IMR-90 (cell line): ENCODE measurements at regions not wholly inside any gene's neighbourhood (a gene's known extent, or its start where the extent isn't known, plus 50 kb on each side); places are given as distances from the start of the nearest gene placed in this dataset.

Experiments
- ATAC-seq: fragments of 200-7000 bp; cut with Tn5 transposase; 2 replicates; pipeline ENCODE4 v1.9.1; 2020; ENCODE audit warnings: low read depth, mild to moderate bottlenecking, moderate library complexity
- BruUV-seq: library from RNA; stranded (reverse); fragments of 400-500 nt; replicated peaks from 2 replicates; lab custom pipeline; 2021; lab: Mats Ljungman, UMichigan
- CTCF ChIA-PET: fragments of 300-600 bp; formaldehyde crosslinking; extraction: SDS; loops from one replicate; lab custom pipeline; 2021; ENCODE audit warnings: antibody characterized with exemption; lab: Yijun Ruan, JAX
- POLR2A ChIA-PET: fragments of 300-600 bp; sonication (Branson Sonifier 250); formaldehyde crosslinking; loops from one replicate; lab custom pipeline; 2022; ENCODE audit warnings: antibody characterized with exemption; ENCODE audit not compliant: unreplicated experiment; lab: Charles Lee
- DNase-seq: peaks from one replicate; pipeline ENCODE4 v3.0.0; 2013
- H2AFZ ChIP-seq: replicated peaks from 2 replicates; pipeline ENCODE3; 2013; ENCODE audit warnings: low read length, mild to moderate bottlenecking; ENCODE audit not compliant: poor library complexity
- H2AK5ac ChIP-seq: 2 replicates; pipeline ENCODE4 v1.6.1; 2013; ENCODE audit warnings: low read depth, low read length, inconsistent platforms
- H2AK9ac ChIP-seq: replicated peaks from 2 replicates; pipeline ENCODE3; 2013; ENCODE audit warnings: mild to moderate bottlenecking, low read depth, low read length, moderate library complexity; ENCODE audit not compliant: poor library complexity
- H2BK120ac ChIP-seq: 2 replicates; pipeline ENCODE4 v1.6.1; 2013; ENCODE audit warnings: low read depth, low read length, inconsistent platforms
- H2BK15ac ChIP-seq: 3 replicates; pipeline ENCODE4 v1.6.1; 2013; ENCODE audit warnings: low read depth, low read length, inconsistent platforms
- H2BK20ac ChIP-seq: 2 replicates; pipeline ENCODE4 v1.6.1; 2013; ENCODE audit warnings: low read depth, mild to moderate bottlenecking, inconsistent platforms, low read length, moderate library complexity
- H2BK5ac ChIP-seq: 2 replicates; pipeline ENCODE4 v1.6.1; 2013; ENCODE audit warnings: mild to moderate bottlenecking, low read depth, low read length, inconsistent platforms; ENCODE audit not compliant: poor library complexity, severe bottlenecking
- H3K14ac ChIP-seq: replicated peaks from 2 replicates; pipeline ENCODE4 v1.6.1; 2013; ENCODE audit warnings: low read depth, low read length, inconsistent platforms
- H3K18ac ChIP-seq: 2 replicates; pipeline ENCODE4 v1.6.1; 2013; ENCODE audit warnings: low read depth, low read length, control low read depth
- H3K23ac ChIP-seq: 2 replicates; pipeline ENCODE4 v1.6.1; 2013; ENCODE audit warnings: low read depth, low read length, inconsistent platforms
- H3K27ac ChIP-seq: 2 replicates; pipeline ENCODE4 v1.5.1; 2013; ENCODE audit warnings: mild to moderate bottlenecking, control low read depth, low read length; ENCODE audit not compliant: insufficient read depth
- H3K27me3 ChIP-seq: 2 replicates; pipeline ENCODE4 v1.6.1; 2013; ENCODE audit warnings: low read length; ENCODE audit not compliant: control insufficient read depth, insufficient read depth
- H3K36me3 ChIP-seq: 2 replicates; pipeline ENCODE4 v1.6.1; 2013; ENCODE audit warnings: low read length, mixed read lengths; ENCODE audit not compliant: control insufficient read depth, insufficient read depth
- H3K4ac ChIP-seq: 2 replicates; pipeline ENCODE4 v1.6.1; 2013; ENCODE audit warnings: low read depth, low read length, inconsistent platforms
- H3K4me1 ChIP-seq: 2 replicates; pipeline ENCODE4 v1.6.1; 2013; ENCODE audit warnings: low read length, mixed read lengths; ENCODE audit not compliant: control insufficient read depth, insufficient read depth
- H3K4me2 ChIP-seq: 2 replicates; pipeline ENCODE4 v1.6.1; 2013; ENCODE audit warnings: low read depth, mild to moderate bottlenecking, control low read depth, low read length, moderate library complexity
- H3K4me3 ChIP-seq: 2 replicates; pipeline ENCODE4 v1.5.1; 2013; ENCODE audit warnings: low read depth, mild to moderate bottlenecking, control low read depth, low read length, moderate library complexity; ENCODE audit not compliant: insufficient read depth
- H3K56ac ChIP-seq: 2 replicates; pipeline ENCODE4 v1.6.1; 2013; ENCODE audit warnings: low read length, inconsistent platforms; ENCODE audit not compliant: insufficient read depth; ENCODE audit errors: extremely low read depth
- H3K79me1 ChIP-seq, 2 experiments: 2 replicates each; pipeline ENCODE4 v1.6.1; 2013; ENCODE audit warnings: low read length in 2 of 2, inconsistent platforms in 1 of 2, low read depth in 1 of 2
- H3K9ac ChIP-seq: 2 replicates; pipeline ENCODE4 v1.6.1; 2013; ENCODE audit warnings: low read depth, low read length, control low read depth
- H3K9me1 ChIP-seq: 2 replicates; pipeline ENCODE4 v1.6.1; 2013; ENCODE audit warnings: low read length, inconsistent platforms; ENCODE audit not compliant: insufficient read depth
- H3K9me3 ChIP-seq: 2 replicates; pipeline ENCODE4 v1.6.1; 2013; ENCODE audit warnings: low read length; ENCODE audit not compliant: control insufficient read depth, insufficient read depth
- H4K20me1 ChIP-seq: 2 replicates; pipeline ENCODE4 v1.6.1; 2013; ENCODE audit warnings: low read length, inconsistent platforms; ENCODE audit not compliant: insufficient read depth
- H4K5ac ChIP-seq: 2 replicates; pipeline ENCODE4 v1.6.1; 2013; ENCODE audit warnings: mild to moderate bottlenecking, low read depth, low read length, control low read depth
- H4K8ac ChIP-seq, 2 experiments: 2 replicates each; pipeline ENCODE4 v1.6.1; 2013; ENCODE audit warnings: low read depth in 2 of 2, low read length in 2 of 2, control low read depth in 1 of 2, inconsistent platforms in 1 of 2
- H4K91ac ChIP-seq: 2 replicates; pipeline ENCODE4 v1.6.1; 2013; ENCODE audit warnings: low read depth, low read length, inconsistent platforms; ENCODE audit not compliant: insufficient read depth
- CEBPB ChIP-seq: IDR thresholded peaks from 2 replicates; pipeline ENCODE4 v1.6.1; 2012; ENCODE audit warnings: low read depth, low read length, improper control_type of control experiment
- FOS ChIP-seq: fragments of 150-350 bp; IDR thresholded peaks from 2 replicates; pipeline ENCODE4 v1.6.1; 2016; ENCODE audit warnings: low read depth, low read length
- MAFK ChIP-seq: IDR thresholded peaks from 2 replicates; pipeline ENCODE4 v1.6.1; 2012; ENCODE audit warnings: low read depth, low read length, improper control_type of control experiment
- MAZ ChIP-seq: IDR thresholded peaks from 2 replicates; pipeline ENCODE4 v1.6.1; 2012; ENCODE audit warnings: low read depth, mild to moderate bottlenecking, low read length, improper control_type of control experiment, moderate library complexity, borderline replicate concordance
- NFE2L2 ChIP-seq: fragments of 150-350 bp; IDR thresholded peaks from 2 replicates; pipeline ENCODE4 v1.6.1; 2016; ENCODE audit warnings: low read depth, mild to moderate bottlenecking, low read length
- POLR2A ChIP-seq: IDR thresholded peaks from 2 replicates; pipeline ENCODE4 v1.6.1; 2012; ENCODE audit warnings: mild to moderate bottlenecking, low read depth, low read length
- RAD21 ChIP-seq: IDR thresholded peaks from 2 replicates; pipeline ENCODE4 v1.6.1; 2012; ENCODE audit warnings: low read length, improper control_type of control experiment
- RCOR1 ChIP-seq: IDR thresholded peaks from 2 replicates; pipeline ENCODE4 v1.6.1; 2012; ENCODE audit warnings: mild to moderate bottlenecking, low read length, improper control_type of control experiment; ENCODE audit not compliant: insufficient replicate concordance
- RFX5 ChIP-seq: IDR thresholded peaks from 2 replicates; pipeline ENCODE4 v1.8.0; 2012; ENCODE audit warnings: low read depth, mild to moderate bottlenecking, low read length, moderate library complexity
- SMC3 ChIP-seq: fragments of 150-350 bp; IDR thresholded peaks from 2 replicates; pipeline ENCODE4 v1.6.1; 2016; ENCODE audit warnings: low read depth, mild to moderate bottlenecking, antibody characterized with exemption, low read length, moderate library complexity
- dilution Hi-C: fragments of 300-500 bp; cut with HindIII; formaldehyde crosslinking; loops from one replicate; pipeline ENCODE4 v1.14.3; 2018; ENCODE audit warnings: low sequenced_read_pairs; ENCODE audit not compliant: unreplicated experiment
- in situ Hi-C: fragments of 300-500 bp; cut with MboI; formaldehyde crosslinking; loops from 3 replicates; pipeline ENCODE4 v1.14.3; 2019; ENCODE audit warnings: low sequenced_read_pairs, inconsistent platforms, mixed read lengths
- intact Hi-C: fragments of 100-400 bp; cut with micrococcal nuclease; formaldehyde crosslinking; loops from 2 replicates; pipeline ENCODE4 v1.10.0; 2022
- TF ChIP-seq, protein P1 (sequence below): conservative IDR thresholded peaks from 2 replicates; pipeline ENCODE4 v1.5.1; 2012; ENCODE audit warnings: mild to moderate bottlenecking, low read depth, low read length, improper control_type of control experiment

DNA sequence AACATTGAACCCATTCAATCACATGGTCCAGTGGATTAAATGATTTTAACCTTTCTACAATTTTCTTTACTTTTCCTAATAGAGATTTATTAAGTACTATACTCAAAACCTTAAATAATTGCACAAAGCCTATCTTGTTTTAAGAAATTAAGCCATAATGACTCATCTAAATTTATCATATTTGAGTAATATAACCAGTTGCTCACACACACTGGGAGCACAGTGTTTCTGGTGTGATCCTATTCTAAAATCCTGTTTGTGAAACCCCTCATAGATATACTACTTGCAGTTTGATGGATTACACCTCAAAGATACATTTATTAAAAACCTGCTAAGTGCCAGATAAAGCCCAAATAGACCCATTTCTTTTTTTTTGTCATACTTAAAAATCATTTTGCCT, 668.3 kb upstream of the CDH18 start:
- Histone ChIP-seq H3K23ac (no peak overlapping the region), H3K4me1 (no peaks in the 10 kb centered on the region), H2BK20ac (no peak overlapping the region), H3K56ac (no peak overlapping the region), H3K36me3 (no peaks in the 10 kb centered on the region), H3K4ac (no peak overlapping the region), H2AFZ (no peak overlapping the region), H4K91ac (no peak overlapping the region), H3K27me3 (no peaks in the 10 kb centered on the region), H3K18ac (no peak overlapping the region), H4K8ac (no peak overlapping the region), H4K20me1 (no peaks in the 10 kb centered on the region), H2AK9ac (no peak overlapping the region), H3K14ac (no peak overlapping the region), H2BK5ac (no peak overlapping the region), H3K4me3 (no peak overlapping the region), H4K5ac (no peak overlapping the region), H2BK120ac (no peak overlapping the region), H3K4me2 (no peak overlapping the region), H3K27ac (no peak overlapping the region), H3K79me1 (no peaks in the 10 kb centered on the region), H3K9me3 (no peaks in the 10 kb centered on the region), H3K9ac (no peak overlapping the region), H2BK15ac (no peak overlapping the region), H2AK5ac (no peak overlapping the region), H3K9me1 (no peaks in the 10 kb centered on the region)
- in situ Hi-C loops, result no loop called here
- no TSS peak for BruUV-seq
- no peak for TF ChIP-seq CEBPB
- TF ChIP-seq POLR2A, result no peak
- no peak for TF ChIP-seq FOS
- no peak for TF ChIP-seq SMC3
- TF ChIP-seq RAD21, result no peak
- TF ChIP-seq MAZ, result no peak
- no peak for TF ChIP-seq RFX5
- TF ChIP-seq, protein P1, sequence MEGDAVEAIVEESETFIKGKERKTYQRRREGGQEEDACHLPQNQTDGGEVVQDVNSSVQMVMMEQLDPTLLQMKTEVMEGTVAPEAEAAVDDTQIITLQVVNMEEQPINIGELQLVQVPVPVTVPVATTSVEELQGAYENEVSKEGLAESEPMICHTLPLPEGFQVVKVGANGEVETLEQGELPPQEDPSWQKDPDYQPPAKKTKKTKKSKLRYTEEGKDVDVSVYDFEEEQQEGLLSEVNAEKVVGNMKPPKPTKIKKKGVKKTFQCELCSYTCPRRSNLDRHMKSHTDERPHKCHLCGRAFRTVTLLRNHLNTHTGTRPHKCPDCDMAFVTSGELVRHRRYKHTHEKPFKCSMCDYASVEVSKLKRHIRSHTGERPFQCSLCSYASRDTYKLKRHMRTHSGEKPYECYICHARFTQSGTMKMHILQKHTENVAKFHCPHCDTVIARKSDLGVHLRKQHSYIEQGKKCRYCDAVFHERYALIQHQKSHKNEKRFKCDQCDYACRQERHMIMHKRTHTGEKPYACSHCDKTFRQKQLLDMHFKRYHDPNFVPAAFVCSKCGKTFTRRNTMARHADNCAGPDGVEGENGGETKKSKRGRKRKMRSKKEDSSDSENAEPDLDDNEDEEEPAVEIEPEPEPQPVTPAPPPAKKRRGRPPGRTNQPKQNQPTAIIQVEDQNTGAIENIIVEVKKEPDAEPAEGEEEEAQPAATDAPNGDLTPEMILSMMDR, result no peak
- TF ChIP-seq RCOR1, result no peak
- no peak for TF ChIP-seq MAFK
- no peak for TF ChIP-seq NFE2L2
- dilution Hi-C loops, result no loop called here
- intact Hi-C loops, result no loop called here
- CTCF ChIA-PET, result no interaction called here
- DNase-seq (no peak), ATAC-seq (no peak)
- POLR2A ChIA-PET, result no interaction called here
